CD1c-positive myeloid dendritic cell (primary cell): ENCODE measurements at regions not wholly inside any gene's neighbourhood (a gene's known extent, or its start where the extent isn't known, plus 50 kb on each side); places are given as distances from the start of the nearest gene placed in this dataset.

Source experiments
- DNase-seq: peaks from one replicate; pipeline ENCODE4 v3.0.0-alpha.2; 2016; ENCODE audit errors: extremely low spot score

DNA sequence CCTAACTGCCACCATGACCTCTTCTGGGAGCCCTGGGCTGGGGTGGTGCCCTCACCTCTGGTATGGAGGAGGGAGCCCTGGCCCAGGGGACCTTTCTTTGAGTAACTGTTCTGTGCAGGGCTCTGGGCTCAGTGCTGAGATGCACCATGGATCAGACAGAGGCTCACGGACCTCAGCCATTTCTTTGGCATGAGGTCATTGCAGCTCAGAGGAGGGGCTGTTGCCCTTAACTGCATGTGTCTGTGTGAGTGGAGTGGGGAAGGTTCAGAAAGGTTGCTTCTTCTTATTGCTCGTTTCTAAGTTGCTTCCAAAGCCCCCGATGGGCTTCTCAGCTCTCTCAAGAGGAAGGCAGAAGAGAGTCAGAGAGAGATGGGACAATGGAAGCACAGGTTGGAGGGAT is 233.9 kb downstream of the RPS24 start:
- DNase-seq = no peak

DNA sequence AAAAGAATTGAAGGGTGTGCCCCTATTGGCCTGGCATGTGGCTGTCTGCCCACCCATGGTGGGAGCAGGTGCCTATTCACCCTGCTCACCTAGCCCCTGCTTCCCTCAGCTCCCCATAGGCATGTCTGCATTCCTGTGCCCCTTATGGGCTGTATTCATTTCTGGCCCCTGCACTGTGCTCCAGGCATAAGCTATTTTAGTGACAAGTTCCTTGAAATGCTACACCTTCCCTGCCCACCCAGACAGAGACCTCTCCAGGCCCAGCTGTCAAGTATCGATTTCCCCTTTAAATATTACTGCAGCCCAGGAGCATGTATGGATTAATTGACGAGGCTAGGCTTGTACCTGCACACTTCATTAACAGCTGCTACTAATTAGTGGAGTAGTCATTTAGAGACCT is 235.4 kb downstream of the RPS24 start:
- DNase-seq = no peak

- DNase-seq = no peak
Measured at GRCh38 chr10:78272329-78272728, 238.7 kb downstream of the RPS24 start.

DNA sequence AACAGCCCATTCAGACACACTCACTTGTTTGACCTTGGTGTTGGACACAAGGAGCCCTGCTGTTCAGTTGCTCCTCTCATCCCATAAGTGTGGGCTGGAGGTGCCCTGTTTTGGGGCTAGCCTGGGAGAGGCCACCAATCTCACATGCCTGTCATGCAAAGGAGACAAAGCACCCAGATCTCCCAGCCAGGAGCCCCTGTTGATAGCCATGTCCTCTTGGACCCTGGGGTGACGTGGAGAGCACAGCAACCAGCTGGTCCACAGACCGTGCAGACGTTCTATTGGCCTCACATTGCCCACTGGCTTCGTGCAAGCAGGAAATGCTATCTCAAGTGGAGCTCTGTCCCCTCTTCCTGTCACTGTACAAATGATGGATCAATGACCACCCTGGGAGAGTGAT is 240.8 kb downstream of the RPS24 start:
- no peak for DNase-seq

- DNase-seq = no peak
Measured at GRCh38 chr10:78276139-78276538, 242.5 kb downstream of the RPS24 start.

DNA sequence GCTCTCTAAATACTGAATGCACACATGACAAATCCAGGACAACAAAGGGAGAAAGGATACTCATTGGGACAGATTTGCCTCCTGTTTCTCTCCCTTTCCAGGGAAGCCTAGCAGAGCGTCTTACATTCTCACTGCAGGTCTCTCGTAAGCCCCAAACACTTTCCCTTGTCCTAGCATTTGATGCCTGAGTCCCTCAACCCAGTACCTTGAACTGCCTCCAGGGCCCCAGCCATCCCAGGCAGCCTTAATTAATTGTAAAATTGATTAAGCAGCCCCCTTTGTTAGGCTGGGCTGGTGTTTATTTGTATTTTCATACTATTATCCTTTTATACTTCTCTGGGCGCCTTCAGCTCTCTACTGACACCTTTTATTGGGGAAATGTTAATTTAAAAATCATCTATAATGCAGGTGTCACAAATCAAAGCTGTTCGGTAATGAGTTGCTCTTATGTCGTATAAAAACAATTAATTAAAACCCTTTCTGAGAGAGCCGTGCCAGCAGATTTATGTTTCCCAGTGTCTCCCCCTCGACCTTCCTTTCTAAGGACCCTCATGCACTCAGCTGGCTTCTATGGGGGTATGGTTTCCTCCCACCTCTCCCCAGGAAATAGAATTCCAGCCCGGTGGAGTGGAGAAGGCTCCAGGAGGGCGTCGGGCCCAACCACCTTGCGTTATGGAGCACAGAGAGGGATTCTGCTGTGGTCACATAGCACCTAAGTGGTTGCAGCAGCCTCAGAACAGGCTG is 243.8 kb downstream of the RPS24 start:
- DNase-seq = no peak

GRCh38 chr10:78278058-78278404 is 244.4 kb downstream of the RPS24 start:
- DNase-seq = no peak

DNA sequence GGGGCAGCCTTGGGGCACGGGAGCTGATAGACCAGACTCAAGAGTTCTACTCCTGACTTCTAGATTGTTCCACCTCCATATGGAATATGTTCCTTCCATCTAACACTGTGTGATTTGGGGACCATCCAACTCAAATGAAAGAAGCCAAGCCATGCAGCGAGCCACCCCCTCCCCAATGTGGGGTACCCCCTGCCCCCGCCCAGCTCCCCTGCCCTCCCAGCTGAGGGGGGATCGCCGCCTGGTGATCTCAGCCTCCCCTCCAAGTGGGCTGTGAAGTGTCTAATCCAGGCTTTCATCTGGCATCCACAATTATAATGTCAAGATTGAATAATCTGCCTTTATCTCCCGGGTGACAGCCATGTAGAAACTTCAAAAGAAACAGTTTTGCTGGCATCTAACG is 246.1 kb downstream of the RPS24 start:
- no peak for DNase-seq

GRCh38 chr10:78280604-78281003 is 246.9 kb downstream of the RPS24 start:
- no peak for DNase-seq

GRCh38 chr10:78281627-78282026 is 248.0 kb downstream of the RPS24 start:
- no peak for DNase-seq

GRCh38 chr10:78283069-78283682 is 249.5 kb downstream of the RPS24 start:
- no peak for DNase-seq

- DNase-seq = no peak
Measured at GRCh38 chr10:78284381-78284780, 250.7 kb downstream of the RPS24 start.

DNA sequence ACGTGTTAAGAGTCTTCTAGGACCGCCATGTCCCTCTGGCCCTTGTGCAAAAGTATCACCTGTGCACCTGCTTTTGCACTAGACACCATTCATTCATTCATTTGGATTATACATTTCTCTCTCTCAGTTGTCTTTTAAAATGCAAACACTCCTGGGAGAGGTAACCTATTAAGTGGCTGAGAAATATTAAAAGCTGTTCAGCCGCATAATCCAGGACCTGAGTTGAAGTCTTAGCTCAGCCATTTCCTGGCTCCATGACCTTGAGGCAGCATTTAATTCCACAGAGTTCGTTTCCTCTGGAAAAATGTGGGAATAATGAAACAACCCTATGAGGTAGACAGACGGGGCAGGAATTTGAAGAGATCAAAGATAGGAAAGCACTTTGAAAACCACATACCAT is 251.6 kb downstream of the RPS24 start:
- DNase-seq = no peak

GRCh38 chr10:78286186-78286585 is 252.5 kb downstream of the RPS24 start:
- DNase-seq = no peak

DNA sequence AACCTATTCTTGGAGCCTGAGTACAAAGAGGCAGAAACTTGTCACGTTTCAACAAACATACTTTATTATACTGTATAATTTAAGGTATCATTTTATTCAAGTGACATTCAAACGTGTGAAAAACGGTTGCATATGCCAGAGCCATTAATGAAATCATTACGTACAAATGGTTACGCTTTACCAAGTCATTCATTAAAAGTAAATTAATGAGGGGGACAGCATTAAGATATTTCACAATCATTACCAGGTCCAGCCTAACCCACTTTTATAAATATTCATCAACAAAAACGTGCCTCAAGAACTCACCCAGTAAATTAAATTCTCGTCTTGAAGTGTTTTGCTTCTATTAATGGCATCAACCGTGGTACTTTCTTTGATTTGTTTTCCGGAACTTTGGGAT is 253.0 kb downstream of the RPS24 start:
- no peak for DNase-seq

GRCh38 chr10:78287618-78288017 is 254.0 kb downstream of the RPS24 start:
- DNase-seq = no peak

GRCh38 chr10:78288663-78289062 is 255.0 kb downstream of the RPS24 start:
- no peak for DNase-seq

DNA sequence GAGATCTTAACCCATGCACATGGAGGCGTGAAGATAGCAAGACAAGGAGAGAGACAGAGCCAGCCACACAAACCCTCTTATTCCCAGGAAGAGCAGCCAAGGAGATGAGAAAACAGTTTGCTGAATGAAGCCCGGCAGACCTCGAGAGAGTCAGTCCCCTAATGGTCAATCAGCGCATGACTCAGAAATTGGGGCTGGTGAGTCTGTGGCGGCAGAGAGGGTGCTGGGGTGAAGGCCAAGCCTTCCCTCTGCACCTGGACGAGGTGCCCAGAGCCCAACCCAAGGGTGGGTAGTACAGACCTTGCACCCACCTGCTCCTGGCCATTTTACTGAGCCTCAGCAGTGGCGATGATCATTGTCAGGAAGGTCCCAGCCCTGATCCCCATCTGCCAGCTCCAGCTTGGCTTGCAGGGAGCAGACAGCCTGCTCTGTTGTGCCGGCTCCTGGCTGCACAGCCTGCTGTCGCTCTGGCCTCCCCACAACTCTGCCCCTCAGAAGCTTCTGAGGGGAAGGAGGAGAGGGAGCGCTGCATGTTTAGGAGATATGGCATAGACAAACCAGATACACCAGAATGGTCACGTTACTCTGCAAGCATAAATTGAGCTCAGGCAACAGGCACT is 256.6 kb downstream of the RPS24 start:
- DNase-seq = no peak

DNA sequence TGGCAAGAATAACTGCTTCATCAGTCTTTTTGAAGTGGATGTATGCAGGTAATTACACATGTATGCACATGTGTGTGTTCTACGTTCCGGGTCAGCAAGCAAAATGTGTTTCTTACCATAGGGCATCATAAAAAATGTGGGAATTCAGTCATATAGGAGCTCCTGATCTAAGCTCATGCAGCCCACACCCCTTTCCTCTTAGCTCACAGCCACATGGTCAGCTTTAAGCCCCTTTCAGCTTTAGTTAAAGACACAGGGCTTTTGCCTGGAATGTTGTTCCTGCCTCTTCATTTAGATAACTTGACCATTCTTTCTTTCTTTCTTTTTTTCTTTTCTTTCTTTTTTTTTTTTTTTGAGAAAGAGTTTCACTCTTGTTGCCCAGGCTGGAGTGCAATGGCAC is 258.1 kb downstream of the RPS24 start:
- no peak for DNase-seq

- peak; percentile 63 for DNase-seq
Measured at GRCh38 chr10:78292250-78292981, 258.8 kb downstream of the RPS24 start.

- DNase-seq = no peak
Measured at GRCh38 chr10:78292982-78293865, 259.6 kb downstream of the RPS24 start.

- no peak for DNase-seq
Measured at GRCh38 chr10:78295242-78295641, 261.6 kb downstream of the RPS24 start.
